IMR-90 (cell line): ENCODE measurements at regions not wholly inside any gene's neighbourhood (a gene's known extent, or its start where the extent isn't known, plus 50 kb on each side); places are given as distances from the start of the nearest gene placed in this dataset.

Source experiments
- ATAC-seq: fragments of 200-7000 bp; cut with Tn5 transposase; 2 replicates; pipeline ENCODE4 v1.9.1; 2020; ENCODE audit warnings: low read depth, mild to moderate bottlenecking, moderate library complexity
- BruUV-seq: library from RNA; stranded (reverse); fragments of 400-500 nt; replicated peaks from 2 replicates; lab custom pipeline; 2021; lab: Mats Ljungman, UMichigan
- CTCF ChIA-PET: fragments of 300-600 bp; formaldehyde crosslinking; extraction: SDS; loops from one replicate; lab custom pipeline; 2021; ENCODE audit warnings: antibody characterized with exemption; lab: Yijun Ruan, JAX
- POLR2A ChIA-PET: fragments of 300-600 bp; sonication (Branson Sonifier 250); formaldehyde crosslinking; loops from one replicate; lab custom pipeline; 2022; ENCODE audit warnings: antibody characterized with exemption; ENCODE audit not compliant: unreplicated experiment; lab: Charles Lee
- DNase-seq: peaks from one replicate; pipeline ENCODE4 v3.0.0; 2013
- H2AFZ ChIP-seq: replicated peaks from 2 replicates; pipeline ENCODE3; 2013; ENCODE audit warnings: low read length, mild to moderate bottlenecking; ENCODE audit not compliant: poor library complexity
- H2AK5ac ChIP-seq: 2 replicates; pipeline ENCODE4 v1.6.1; 2013; ENCODE audit warnings: low read depth, low read length, inconsistent platforms
- H2AK9ac ChIP-seq: replicated peaks from 2 replicates; pipeline ENCODE3; 2013; ENCODE audit warnings: mild to moderate bottlenecking, low read depth, low read length, moderate library complexity; ENCODE audit not compliant: poor library complexity
- H2BK120ac ChIP-seq: 2 replicates; pipeline ENCODE4 v1.6.1; 2013; ENCODE audit warnings: low read depth, low read length, inconsistent platforms
- H2BK15ac ChIP-seq: 3 replicates; pipeline ENCODE4 v1.6.1; 2013; ENCODE audit warnings: low read depth, low read length, inconsistent platforms
- H2BK20ac ChIP-seq: 2 replicates; pipeline ENCODE4 v1.6.1; 2013; ENCODE audit warnings: low read depth, mild to moderate bottlenecking, inconsistent platforms, low read length, moderate library complexity
- H2BK5ac ChIP-seq: 2 replicates; pipeline ENCODE4 v1.6.1; 2013; ENCODE audit warnings: mild to moderate bottlenecking, low read depth, low read length, inconsistent platforms; ENCODE audit not compliant: poor library complexity, severe bottlenecking
- H3K14ac ChIP-seq: replicated peaks from 2 replicates; pipeline ENCODE4 v1.6.1; 2013; ENCODE audit warnings: low read depth, low read length, inconsistent platforms
- H3K18ac ChIP-seq: 2 replicates; pipeline ENCODE4 v1.6.1; 2013; ENCODE audit warnings: low read depth, low read length, control low read depth
- H3K23ac ChIP-seq: 2 replicates; pipeline ENCODE4 v1.6.1; 2013; ENCODE audit warnings: low read depth, low read length, inconsistent platforms
- H3K27ac ChIP-seq: 2 replicates; pipeline ENCODE4 v1.5.1; 2013; ENCODE audit warnings: mild to moderate bottlenecking, control low read depth, low read length; ENCODE audit not compliant: insufficient read depth
- H3K27me3 ChIP-seq: 2 replicates; pipeline ENCODE4 v1.6.1; 2013; ENCODE audit warnings: low read length; ENCODE audit not compliant: control insufficient read depth, insufficient read depth
- H3K36me3 ChIP-seq: 2 replicates; pipeline ENCODE4 v1.6.1; 2013; ENCODE audit warnings: low read length, mixed read lengths; ENCODE audit not compliant: control insufficient read depth, insufficient read depth
- H3K4ac ChIP-seq: 2 replicates; pipeline ENCODE4 v1.6.1; 2013; ENCODE audit warnings: low read depth, low read length, inconsistent platforms
- H3K4me1 ChIP-seq: 2 replicates; pipeline ENCODE4 v1.6.1; 2013; ENCODE audit warnings: low read length, mixed read lengths; ENCODE audit not compliant: control insufficient read depth, insufficient read depth
- H3K4me2 ChIP-seq: 2 replicates; pipeline ENCODE4 v1.6.1; 2013; ENCODE audit warnings: low read depth, mild to moderate bottlenecking, control low read depth, low read length, moderate library complexity
- H3K4me3 ChIP-seq: 2 replicates; pipeline ENCODE4 v1.5.1; 2013; ENCODE audit warnings: low read depth, mild to moderate bottlenecking, control low read depth, low read length, moderate library complexity; ENCODE audit not compliant: insufficient read depth
- H3K56ac ChIP-seq: 2 replicates; pipeline ENCODE4 v1.6.1; 2013; ENCODE audit warnings: low read length, inconsistent platforms; ENCODE audit not compliant: insufficient read depth; ENCODE audit errors: extremely low read depth
- H3K79me1 ChIP-seq, 2 experiments: 2 replicates each; pipeline ENCODE4 v1.6.1; 2013; ENCODE audit warnings: low read length in 2 of 2, inconsistent platforms in 1 of 2, low read depth in 1 of 2
- H3K9ac ChIP-seq: 2 replicates; pipeline ENCODE4 v1.6.1; 2013; ENCODE audit warnings: low read depth, low read length, control low read depth
- H3K9me1 ChIP-seq: 2 replicates; pipeline ENCODE4 v1.6.1; 2013; ENCODE audit warnings: low read length, inconsistent platforms; ENCODE audit not compliant: insufficient read depth
- H3K9me3 ChIP-seq: 2 replicates; pipeline ENCODE4 v1.6.1; 2013; ENCODE audit warnings: low read length; ENCODE audit not compliant: control insufficient read depth, insufficient read depth
- H4K20me1 ChIP-seq: 2 replicates; pipeline ENCODE4 v1.6.1; 2013; ENCODE audit warnings: low read length, inconsistent platforms; ENCODE audit not compliant: insufficient read depth
- H4K5ac ChIP-seq: 2 replicates; pipeline ENCODE4 v1.6.1; 2013; ENCODE audit warnings: mild to moderate bottlenecking, low read depth, low read length, control low read depth
- H4K8ac ChIP-seq, 2 experiments: 2 replicates each; pipeline ENCODE4 v1.6.1; 2013; ENCODE audit warnings: low read depth in 2 of 2, low read length in 2 of 2, control low read depth in 1 of 2, inconsistent platforms in 1 of 2
- H4K91ac ChIP-seq: 2 replicates; pipeline ENCODE4 v1.6.1; 2013; ENCODE audit warnings: low read depth, low read length, inconsistent platforms; ENCODE audit not compliant: insufficient read depth
- BHLHE40 ChIP-seq: fragments of 150-350 bp; IDR thresholded peaks from 2 replicates; pipeline ENCODE4 v1.6.1; 2016; ENCODE audit warnings: mild to moderate bottlenecking, low read depth, low read length
- CEBPB ChIP-seq: IDR thresholded peaks from 2 replicates; pipeline ENCODE4 v1.6.1; 2012; ENCODE audit warnings: low read depth, low read length, improper control_type of control experiment
- CHD1 ChIP-seq: IDR thresholded peaks from 2 replicates; pipeline ENCODE4 v1.6.1; 2012; ENCODE audit warnings: low read depth, low read length, improper control_type of control experiment
- CTCF ChIP-seq: conservative IDR thresholded peaks from 2 replicates; pipeline ENCODE4 v1.5.1; 2012; ENCODE audit warnings: mild to moderate bottlenecking, low read depth, low read length, improper control_type of control experiment
- ELK1 ChIP-seq: fragments of 150-350 bp; IDR thresholded peaks from 2 replicates; pipeline ENCODE4 v1.6.1; 2016; ENCODE audit warnings: low read depth, mild to moderate bottlenecking, low read length, moderate library complexity, borderline replicate concordance
- MAZ ChIP-seq: IDR thresholded peaks from 2 replicates; pipeline ENCODE4 v1.6.1; 2012; ENCODE audit warnings: low read depth, mild to moderate bottlenecking, low read length, improper control_type of control experiment, moderate library complexity, borderline replicate concordance
- MXI1 ChIP-seq: IDR thresholded peaks from 2 replicates; pipeline ENCODE4 v1.6.1; 2012; ENCODE audit warnings: low read depth, mild to moderate bottlenecking, low read length, moderate library complexity, borderline replicate concordance
- NFE2L2 ChIP-seq: fragments of 150-350 bp; IDR thresholded peaks from 2 replicates; pipeline ENCODE4 v1.6.1; 2016; ENCODE audit warnings: low read depth, mild to moderate bottlenecking, low read length
- POLR2A ChIP-seq: IDR thresholded peaks from 2 replicates; pipeline ENCODE4 v1.6.1; 2012; ENCODE audit warnings: mild to moderate bottlenecking, low read depth, low read length
- RAD21 ChIP-seq: IDR thresholded peaks from 2 replicates; pipeline ENCODE4 v1.6.1; 2012; ENCODE audit warnings: low read length, improper control_type of control experiment
- RCOR1 ChIP-seq: IDR thresholded peaks from 2 replicates; pipeline ENCODE4 v1.6.1; 2012; ENCODE audit warnings: mild to moderate bottlenecking, low read length, improper control_type of control experiment; ENCODE audit not compliant: insufficient replicate concordance
- RFX5 ChIP-seq: IDR thresholded peaks from 2 replicates; pipeline ENCODE4 v1.8.0; 2012; ENCODE audit warnings: low read depth, mild to moderate bottlenecking, low read length, moderate library complexity
- SMC3 ChIP-seq: fragments of 150-350 bp; IDR thresholded peaks from 2 replicates; pipeline ENCODE4 v1.6.1; 2016; ENCODE audit warnings: low read depth, mild to moderate bottlenecking, antibody characterized with exemption, low read length, moderate library complexity
- USF2 ChIP-seq: fragments of 150-350 bp; IDR thresholded peaks from 2 replicates; pipeline ENCODE4 v1.6.1; 2017; ENCODE audit warnings: mild to moderate bottlenecking, antibody characterized with exemption, low read length, low read depth
- WGBS, 2 experiments: methylation state at CpG; one replicate each; pipeline versions ENCODE4 v1.1.5 to v1.1.7; 2013; ENCODE audit warnings: missing lambda C conversion rate in 2 of 2; ENCODE audit not compliant: insufficient read length in 1 of 2; ENCODE audit errors: extremely low coverage in 2 of 2; 5-methylcytosine and 5-hydroxymethylcytosine counted together
- dilution Hi-C: fragments of 300-500 bp; cut with HindIII; formaldehyde crosslinking; loops from one replicate; pipeline ENCODE4 v1.14.3; 2018; ENCODE audit warnings: low sequenced_read_pairs; ENCODE audit not compliant: unreplicated experiment
- in situ Hi-C: fragments of 300-500 bp; cut with MboI; formaldehyde crosslinking; loops from 3 replicates; pipeline ENCODE4 v1.14.3; 2019; ENCODE audit warnings: low sequenced_read_pairs, inconsistent platforms, mixed read lengths
- intact Hi-C: fragments of 100-400 bp; cut with micrococcal nuclease; formaldehyde crosslinking; loops from 2 replicates; pipeline ENCODE4 v1.10.0; 2022

GRCh38 chr9:116061546-116062205 lies 91.9 kb upstream of the PAPPA start:
- no peak overlapping the region for H3K14ac ChIP-seq
- no peak overlapping the region for H3K9ac ChIP-seq
- H2AFZ ChIP-seq = no peak overlapping the region
- H3K4me3 ChIP-seq = no peak overlapping the region
- H3K18ac ChIP-seq = no peak overlapping the region
- no peak overlapping the region for H3K56ac ChIP-seq
- H3K79me1 ChIP-seq = no peaks in the 10 kb centered on the region
- DNase-seq = no peak
- H4K5ac ChIP-seq = no peak overlapping the region
- no peak overlapping the region for H2BK20ac ChIP-seq
- intact Hi-C loops = no loop called here
- H4K91ac ChIP-seq = no peak overlapping the region
- peaks cover 2% of the 10 kb centered on the region; the same call in 1 of the 2 replicates for H3K4me1 ChIP-seq
- H3K23ac ChIP-seq = no peak overlapping the region
- 100% methylated on average over 1 of the region's 2 CpGs; no CpG with 5 or more reads in 1 of the 2 experiments for WGBS, 2 experiments
- H4K8ac ChIP-seq = no peak overlapping the region
- in situ Hi-C loops = no loop called here
- no peak overlapping the region for H3K4me2 ChIP-seq
- CTCF ChIA-PET = no interaction called here
- H3K4ac ChIP-seq = no peak overlapping the region
- POLR2A ChIA-PET = no interaction called here
- H3K27me3 ChIP-seq = no peaks in the 10 kb centered on the region
- H3K36me3 ChIP-seq = no peaks in the 10 kb centered on the region
- H3K27ac ChIP-seq = no peak overlapping the region
- H4K20me1 ChIP-seq = no peaks in the 10 kb centered on the region
- H2BK120ac ChIP-seq = no peak overlapping the region
- H3K9me3 ChIP-seq = no peaks in the 10 kb centered on the region
- BruUV-seq = no TSS peak
- no peak overlapping the region for H2AK9ac ChIP-seq
- no peak for ATAC-seq
- H2AK5ac ChIP-seq = no peak overlapping the region
- dilution Hi-C loops = no loop called here
- TF ChIP-seq USF2 = no peak
- no peak for TF ChIP-seq CHD1
- no peak for TF ChIP-seq BHLHE40
- TF ChIP-seq MXI1 = no peak
- TF ChIP-seq RAD21 = no peak
- TF ChIP-seq CTCF = no peak
- no peak for TF ChIP-seq MAZ
- no peak for TF ChIP-seq RFX5
- no peak for TF ChIP-seq POLR2A
- no peak for TF ChIP-seq NFE2L2
- TF ChIP-seq CEBPB = no peak
- TF ChIP-seq SMC3 = no peak
- no peak for TF ChIP-seq ELK1
- TF ChIP-seq RCOR1 = no peak
- H2BK15ac ChIP-seq = no peak overlapping the region
- no peak overlapping the region for H2BK5ac ChIP-seq
- H3K9me1 ChIP-seq = no peaks in the 10 kb centered on the region
